ENCODE measurements at regions not wholly inside any gene's neighbourhood (a gene's known extent, or its start where the extent isn't known, plus 50 kb on each side); places are given as distances from the start of the nearest gene placed in this dataset.
A peak's percentile ranks its signal among the peaks of the same experiment; 100 is the strongest.

DNA sequence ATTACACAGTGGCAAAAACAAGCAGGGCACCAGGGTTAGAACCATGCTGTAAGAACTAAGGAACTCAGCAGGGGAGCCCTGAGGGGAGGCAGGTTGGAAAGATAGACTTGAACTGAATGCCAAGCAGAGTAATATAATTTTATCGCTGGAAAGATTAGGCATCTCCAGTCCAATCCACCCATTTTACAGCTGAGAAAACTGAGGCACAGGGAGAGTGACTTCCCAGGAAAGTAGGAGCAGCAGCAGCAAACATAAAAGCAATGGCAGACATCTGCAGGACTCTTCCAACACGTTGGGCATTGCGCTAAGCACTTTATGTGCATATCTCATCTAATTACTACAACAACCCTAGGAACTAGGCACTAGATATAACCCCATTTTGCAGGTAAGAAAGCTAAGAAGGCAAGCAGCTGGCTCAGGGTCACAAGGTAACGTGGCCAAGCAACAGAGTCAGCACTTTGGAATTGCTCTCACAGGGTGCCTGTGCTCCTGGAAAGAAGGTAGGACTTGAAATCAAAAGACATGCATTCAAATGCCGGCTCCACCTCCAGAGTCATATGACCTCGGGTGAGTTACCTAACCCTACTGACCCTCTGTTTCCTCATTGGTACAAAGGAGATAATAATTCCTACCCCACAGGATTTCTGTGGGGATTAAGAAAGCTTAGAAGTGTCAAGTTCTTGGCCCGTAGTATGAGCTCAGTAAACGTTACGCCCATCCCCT, 215.3 kb downstream of the BARX2 start:
- DNase-seq (ENCODE audit: low read depth), result no peak

DNA sequence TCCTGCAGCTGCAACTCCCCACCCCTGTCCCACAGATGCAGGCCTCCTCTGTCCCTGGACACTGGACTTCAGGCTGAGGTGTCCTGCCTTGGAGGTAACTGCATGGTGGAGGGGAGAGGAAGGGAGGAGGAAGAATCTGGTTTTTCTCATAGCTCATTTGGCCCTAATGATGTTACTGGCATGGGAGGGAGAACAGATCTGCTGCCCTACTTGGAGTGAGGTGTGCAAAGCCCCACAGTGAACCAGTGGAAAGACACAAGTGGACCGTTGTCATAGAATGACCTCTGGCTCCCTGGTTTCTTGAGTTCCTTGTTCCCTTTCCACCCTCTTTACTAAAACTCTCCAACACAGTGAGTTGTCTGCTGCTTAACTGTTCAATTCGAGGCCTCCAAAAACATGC, 215.9 kb downstream of the BARX2 start:
- DNase-seq (ENCODE audit: low read depth), result no peak

DNA sequence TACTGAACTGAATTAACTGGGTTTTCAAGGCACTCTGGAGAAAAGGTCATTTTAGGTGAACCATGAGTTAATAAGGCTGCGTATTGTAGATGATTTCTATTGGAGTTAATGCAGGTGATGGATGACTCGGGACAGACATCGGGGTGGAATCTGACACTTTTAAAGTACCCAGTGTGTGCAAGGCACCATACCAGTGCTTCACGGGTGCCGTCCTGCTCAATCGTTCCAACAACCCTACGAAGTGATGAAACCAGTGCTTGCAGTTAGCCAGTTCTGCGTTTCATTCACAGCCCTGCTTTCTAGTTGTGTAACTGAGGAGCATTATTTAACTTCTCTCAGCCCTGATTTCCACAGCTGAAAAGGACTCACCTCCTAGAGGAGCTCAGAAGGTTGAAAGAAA, 216.5 kb downstream of the BARX2 start:
- no peak for DNase-seq (ENCODE audit: low read depth)

DNA sequence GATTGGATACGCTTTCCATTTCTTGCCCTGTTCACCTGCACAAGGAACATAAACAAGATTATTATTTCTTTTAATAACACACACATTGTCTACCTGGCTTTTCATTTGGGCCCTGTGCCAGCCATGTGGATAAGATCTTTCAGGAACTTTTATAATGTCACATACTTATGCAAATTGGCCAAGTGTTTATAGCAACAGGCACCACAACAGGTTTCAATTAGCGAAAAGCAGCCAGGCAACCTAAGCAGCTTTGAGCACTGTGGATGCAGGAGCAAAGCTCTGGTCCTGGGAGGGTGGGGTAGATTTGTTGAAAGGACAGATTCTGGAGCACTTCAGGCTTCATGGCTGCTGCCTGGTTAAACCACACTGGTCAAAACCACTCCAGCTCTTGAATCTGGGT, 217.4 kb downstream of the BARX2 start:
- no peak for DNase-seq (ENCODE audit: low read depth)

DNA sequence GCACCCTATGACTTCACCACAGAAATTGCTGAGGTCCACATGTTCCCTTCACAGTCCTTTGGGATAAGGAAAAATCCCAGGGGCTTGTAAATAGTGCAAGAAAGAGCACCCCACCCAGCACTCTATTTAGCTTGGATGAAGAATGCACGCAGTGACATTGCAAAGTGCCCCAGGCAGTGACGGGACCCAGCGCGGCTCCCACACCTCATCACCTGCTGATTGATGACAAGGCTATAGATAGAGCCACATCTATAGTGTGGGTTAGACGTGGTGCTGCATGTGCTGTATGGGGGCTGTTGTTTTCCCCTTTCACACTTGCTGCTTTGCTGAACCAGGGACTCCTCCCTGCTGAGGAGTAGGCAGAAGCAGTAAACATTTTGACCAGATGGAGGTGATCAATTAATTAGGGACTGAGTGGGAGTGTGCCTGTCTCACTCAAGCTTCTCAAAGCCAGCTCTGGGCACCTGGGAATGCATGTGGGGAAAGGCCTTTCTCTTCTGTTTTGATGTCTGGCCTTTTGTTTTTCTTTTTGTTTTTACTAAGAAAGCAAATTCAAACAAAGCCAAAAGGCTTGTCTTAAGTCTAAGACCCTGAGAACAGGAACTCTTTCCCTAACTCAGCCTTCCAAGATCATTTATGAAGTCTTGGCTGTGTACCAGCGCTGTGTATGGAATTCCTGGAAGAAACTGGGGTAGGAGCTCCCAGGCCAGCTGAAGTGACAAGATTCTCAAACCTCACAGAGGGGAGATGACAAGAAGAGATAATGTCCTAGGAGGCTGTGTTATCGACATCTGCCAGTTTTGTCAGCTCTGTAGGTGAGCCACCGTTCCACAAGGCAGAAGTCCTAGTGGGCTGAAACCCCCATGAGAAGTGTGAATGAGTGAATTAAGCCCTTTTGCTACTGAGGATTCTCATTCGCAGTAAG, 219.7 kb downstream of the BARX2 start:
- no peak for DNase-seq (ENCODE audit: low read depth)

DNA sequence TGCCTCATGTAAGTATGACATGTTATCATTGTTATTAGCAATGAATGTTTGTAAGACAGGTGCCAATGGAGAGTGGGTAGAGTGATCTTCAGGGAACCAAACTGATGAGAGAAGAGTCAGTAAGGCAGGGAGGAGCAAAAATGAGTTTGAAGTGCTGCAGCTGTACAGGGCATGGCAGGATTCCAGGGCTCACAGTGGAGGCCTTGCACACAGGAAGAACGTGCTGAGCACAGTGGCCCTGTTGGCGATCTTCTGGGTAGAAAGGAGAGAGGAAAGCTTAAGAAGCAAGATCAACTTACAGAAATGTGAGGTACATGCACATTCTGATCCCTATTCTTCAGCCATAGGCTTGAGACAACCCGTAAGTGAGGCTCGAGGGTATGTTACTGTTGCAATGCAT, 219.3 kb upstream of the TMEM45B start:
- DNase-seq (ENCODE audit: low read depth), result no peak

DNA sequence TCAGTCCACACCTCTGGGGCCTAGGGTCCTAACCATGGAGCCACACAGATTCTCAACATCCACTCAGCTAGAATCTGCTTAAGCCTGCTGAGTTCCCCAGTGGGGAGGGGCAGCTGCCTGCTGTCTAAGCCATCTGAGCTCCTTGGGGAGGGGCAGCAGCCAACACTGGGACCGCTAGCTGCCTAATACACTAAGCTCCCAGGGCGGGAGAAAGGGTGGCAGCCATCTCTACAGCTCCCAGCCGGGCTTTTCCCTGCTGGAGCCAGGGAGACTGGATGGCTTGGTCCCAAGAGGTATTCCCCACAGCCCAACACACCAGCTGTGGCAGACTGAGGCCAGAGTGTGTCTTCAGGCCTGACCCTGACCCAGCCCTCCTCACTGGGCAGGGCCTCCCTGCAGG, 217.3 kb upstream of the TMEM45B start:
- DNase-seq (ENCODE audit: low read depth), result no peak

DNA sequence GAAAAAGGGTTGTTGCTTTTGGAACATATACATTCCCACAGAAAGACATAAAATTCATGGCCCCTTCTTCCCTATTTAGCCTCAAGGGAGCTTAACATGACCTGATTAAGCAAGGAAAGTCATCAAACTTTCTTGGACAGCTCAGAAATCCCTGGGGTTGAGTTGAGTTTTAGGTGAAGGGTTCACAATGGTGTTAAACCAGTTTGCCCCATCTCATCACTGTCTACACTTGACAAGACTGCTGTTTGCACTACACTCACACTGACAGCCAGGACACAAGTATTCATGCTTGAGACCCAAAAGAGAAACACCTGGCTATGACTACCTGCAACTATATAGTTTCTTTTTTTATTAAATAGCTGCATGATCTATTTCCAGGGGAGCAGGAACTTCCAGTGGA, 209.8 kb upstream of the TMEM45B start:
- no peak for DNase-seq (ENCODE audit: low read depth)

DNA sequence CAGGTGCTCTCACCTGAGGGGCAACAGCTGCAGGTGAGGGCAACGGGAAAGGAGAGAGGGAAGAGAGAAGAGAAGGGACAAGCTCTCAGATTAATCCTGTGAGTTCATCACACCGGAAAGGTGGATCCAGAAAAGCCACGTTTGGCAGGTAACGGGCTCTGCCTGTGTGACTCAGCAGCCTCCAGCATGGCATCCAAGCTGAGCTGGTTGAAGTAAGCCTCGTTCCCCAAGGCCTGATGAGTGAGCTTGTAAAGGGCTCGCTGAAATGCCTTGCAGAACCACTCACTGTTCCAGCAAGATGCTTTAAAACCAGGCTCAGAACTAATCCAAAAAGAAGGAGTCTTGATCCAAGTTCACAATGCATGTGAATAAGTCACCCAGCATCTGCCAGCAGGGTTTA, 206.9 kb upstream of the TMEM45B start:
- DNase-seq (ENCODE audit: low read depth), result no peak

DNA sequence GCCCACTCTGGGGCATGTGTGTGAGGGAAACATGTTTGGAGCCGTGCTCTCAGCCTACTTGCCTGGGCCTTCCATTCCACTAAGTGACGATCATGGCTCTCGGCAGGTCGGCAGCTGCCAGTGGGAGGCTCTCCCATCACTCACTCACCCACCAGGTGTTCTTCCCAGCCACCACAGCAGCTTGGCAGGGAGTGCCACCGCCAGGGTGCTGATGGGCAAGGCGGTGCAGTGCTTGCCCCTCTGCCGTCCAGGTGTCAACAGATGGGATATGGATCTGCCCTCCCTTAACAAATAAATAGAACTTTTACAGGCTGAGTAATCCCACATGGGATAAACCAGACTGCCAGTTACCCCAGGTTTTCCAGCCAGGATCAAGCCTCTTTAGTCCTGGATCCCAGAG, 205.5 kb upstream of the TMEM45B start:
- no peak for DNase-seq (ENCODE audit: low read depth)

DNA sequence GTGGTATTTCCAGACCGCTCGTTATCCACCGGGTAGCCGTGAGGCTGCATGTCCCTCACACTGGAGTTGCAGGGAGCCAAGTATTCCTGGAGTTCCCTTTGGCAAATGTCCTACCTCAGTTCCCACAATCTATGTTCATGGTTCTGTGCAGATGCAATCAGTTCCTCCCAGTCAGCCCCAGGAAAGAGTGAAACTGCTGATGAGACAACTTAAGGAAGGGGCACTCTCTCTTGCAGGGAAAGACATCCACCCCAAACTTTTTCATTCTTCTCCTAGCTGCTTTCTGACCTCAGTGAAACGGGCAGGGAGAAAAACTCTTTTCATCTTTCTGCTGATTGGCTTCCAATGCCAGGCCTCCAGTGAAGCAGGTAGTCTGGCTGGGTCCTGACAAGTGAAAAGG, 205.1 kb upstream of the TMEM45B start:
- no peak for DNase-seq (ENCODE audit: low read depth)

DNA sequence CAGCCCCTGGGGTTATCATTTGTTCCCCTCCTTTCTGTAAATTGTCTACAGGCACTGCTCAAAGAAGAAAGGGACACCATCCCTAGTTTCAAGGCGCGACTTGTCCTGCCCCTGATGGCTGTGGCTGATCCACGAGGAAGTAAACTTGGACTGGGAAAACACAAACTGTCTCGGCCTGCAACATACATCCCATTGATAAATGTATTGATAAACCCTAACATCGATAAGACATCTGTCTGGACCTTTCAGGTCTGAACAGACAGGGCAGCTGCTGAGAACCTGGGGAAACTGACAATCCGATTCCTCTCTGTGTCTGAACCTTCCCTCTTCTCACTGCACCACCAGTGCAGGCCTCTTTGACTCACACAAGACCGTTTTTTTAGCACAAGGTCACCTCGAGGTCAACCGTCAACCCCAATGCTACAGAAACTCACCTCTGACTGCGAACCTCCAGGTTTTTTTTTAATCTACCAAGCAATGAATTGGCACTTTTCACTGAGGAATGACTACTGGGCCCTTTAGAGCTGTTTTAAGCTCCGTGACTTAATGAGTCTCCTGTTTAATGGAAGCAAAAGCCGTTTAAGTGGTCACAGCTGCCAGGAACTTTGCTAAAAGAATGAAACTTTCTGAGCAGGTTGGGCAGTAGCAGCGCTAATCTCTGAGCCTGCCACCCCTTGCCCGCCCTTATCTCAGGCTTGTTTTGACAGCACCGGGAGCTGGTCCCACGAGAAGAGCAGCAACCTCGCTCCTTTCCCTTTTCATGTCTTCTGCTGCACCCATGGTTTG, 203.8 kb upstream of the TMEM45B start:
- peak; percentile 9 for DNase-seq (ENCODE audit: low read depth)

DNA sequence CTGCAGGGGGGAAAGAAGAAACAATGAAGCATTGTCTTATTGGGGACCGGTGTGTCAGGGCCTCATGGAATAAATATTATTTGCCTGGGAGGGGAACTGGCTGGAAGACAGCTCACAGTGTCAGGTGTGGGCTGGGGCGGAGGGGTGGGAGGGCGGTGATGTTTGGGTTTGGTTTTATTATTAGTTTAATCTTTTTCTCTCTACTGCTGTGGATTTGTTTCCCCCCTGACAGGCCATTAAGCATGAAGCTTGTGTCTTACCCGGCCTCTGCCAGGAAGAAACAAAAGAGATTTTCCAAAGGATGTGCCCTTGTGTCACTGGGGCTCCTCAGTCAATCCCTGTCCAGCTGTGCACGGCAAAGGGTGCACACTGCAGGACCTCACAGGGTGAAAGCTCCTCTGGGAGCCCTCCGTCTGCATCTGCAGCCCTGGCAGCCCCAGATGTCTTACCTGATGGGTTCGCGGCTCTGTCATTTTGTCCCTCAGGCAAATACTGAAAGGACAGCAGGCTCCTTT, 203.1 kb upstream of the TMEM45B start:
- DNase-seq (ENCODE audit: low read depth), result no peak

DNA sequence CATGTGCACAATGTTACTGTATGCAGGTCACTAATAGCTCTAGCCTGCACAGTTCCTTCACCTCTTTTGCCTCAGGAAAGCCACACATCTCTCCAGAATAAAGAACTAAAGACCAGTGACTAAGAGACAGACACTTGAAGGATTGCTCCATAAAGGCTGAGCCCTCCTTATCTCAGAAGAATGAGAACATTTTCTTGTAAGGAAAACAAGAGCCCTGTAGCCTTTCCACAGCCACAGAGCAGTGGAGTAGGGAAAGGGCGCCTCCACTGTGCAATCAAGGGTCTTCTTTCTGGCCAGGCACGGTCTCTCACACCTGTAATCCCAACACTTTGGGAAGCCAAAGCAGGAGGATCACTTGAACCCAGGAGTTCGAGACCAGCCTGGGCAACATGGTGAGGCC, 202.6 kb upstream of the TMEM45B start:
- no peak for DNase-seq (ENCODE audit: low read depth)

DNA sequence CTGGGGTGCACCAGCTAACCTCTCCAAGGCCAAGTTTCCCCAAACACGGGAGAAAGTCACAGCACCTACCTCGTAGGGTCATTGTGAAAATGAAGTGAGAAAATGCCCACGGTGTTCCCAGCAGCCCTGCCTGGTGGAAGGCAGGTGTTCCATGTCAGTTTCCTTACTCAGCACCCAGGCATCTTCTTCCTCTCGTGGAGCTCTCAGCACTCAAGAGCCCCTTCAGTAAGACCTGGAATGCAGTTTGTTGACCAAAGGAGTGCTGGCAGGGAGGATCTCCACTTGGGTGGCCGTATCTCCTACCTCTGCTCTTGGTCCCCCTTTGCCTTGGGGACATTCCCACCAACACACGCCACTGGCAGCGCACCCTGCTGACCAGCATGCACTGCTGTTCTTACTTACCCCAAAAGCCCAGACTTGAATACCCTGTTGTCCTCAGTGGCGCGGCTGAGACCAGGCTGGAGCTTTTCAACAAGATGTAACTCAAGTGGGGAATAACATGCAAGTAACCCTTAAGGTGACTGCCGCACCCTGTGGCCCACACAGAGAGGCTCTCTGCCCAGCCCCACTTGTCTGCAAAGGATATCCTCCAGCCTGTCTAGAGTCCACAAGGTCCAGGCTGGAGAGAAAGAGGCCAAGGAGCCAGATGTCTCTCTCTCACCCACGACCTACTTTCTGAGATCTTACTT, 201.2 kb upstream of the TMEM45B start:
- DNase-seq (ENCODE audit: low read depth), result no peak

DNA sequence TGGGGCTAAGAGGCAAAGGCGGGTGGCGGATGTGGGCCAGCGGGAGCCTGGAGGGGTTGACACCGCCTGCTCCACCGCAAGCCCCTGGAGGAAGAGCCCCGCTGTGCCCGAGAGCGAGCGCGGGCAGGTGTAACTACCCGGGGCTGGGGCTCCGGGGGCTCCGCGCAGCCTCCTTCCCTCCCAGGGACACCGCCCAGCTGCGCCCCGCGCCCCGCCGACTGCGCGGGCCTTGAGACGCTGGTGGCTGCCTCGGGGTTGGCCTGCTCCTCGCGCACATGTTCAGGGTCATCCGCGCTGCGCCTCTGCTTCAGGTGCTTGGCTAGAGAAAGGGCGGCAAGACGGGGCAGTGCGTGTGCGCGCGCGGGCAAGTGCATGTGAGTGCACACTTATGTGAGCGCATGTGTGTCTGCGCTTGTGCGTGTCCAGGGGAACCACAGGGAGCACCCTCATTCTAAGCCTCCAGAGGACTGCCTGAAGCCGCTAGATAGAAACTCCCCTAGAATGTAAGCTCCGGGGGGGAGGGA, 197.5 kb upstream of the TMEM45B start:
- no peak for DNase-seq (ENCODE audit: low read depth)

DNA sequence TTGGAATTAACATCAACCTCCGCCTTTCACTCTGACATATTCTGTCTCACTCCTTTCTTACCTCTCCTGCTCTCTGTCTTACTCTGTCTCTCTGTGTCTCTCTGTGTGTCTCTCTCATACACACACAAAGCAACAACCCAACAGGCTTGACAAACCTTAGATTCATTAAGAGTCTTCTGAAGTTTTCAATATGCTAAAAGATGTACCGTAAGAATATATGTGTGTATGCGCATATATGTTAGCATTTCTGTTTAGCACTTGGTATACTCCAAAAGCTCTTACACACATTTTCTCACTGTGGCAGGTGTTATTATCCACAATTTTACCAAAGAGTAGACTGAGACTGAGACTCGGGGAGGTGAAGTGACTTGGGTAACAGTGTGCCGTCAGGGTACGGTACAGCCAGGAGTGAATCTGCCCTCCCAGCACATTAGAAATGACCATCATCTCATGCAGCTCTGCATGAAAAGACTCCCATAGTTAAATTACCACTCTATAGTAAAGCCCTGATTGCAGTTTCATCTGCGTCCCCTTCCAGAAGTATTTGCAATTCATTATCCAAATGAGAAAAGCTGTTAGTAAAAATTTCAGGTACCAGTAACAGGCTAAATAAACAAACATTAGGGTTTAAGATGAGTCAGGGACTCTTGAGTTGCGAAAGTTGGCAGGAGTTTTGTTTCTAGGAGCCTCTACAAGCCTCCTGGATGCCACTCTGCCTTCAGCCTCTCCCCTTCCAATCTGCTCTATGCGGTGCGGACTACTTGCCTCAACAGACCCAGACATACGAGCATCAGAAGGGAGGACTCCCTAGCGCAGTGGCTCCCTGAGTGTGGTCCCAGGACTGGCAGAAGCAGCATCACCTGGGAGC, 195.2 kb upstream of the TMEM45B start:
- DNase-seq (ENCODE audit: low read depth), result peak; percentile 24

DNA sequence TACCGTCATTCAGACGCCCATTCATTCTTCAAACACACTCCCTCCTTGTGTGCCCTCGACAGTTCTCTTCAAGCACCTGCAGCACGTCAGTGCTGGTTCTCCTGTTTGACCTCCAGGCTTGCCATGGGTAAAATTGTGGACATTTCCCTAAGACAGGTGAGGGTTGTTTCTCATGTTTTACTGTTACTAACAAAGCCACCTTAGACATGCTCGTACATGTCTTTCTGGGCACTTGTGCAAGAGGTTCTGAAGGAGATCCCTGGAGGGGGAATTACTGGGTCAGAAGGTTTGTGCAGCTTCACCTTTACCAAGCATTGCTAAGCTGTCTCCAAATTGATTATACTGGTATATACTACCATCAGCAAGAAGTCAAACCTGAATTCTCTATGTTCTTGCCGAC, 189.7 kb upstream of the TMEM45B start:
- no peak for DNase-seq (ENCODE audit: low read depth)

DNA sequence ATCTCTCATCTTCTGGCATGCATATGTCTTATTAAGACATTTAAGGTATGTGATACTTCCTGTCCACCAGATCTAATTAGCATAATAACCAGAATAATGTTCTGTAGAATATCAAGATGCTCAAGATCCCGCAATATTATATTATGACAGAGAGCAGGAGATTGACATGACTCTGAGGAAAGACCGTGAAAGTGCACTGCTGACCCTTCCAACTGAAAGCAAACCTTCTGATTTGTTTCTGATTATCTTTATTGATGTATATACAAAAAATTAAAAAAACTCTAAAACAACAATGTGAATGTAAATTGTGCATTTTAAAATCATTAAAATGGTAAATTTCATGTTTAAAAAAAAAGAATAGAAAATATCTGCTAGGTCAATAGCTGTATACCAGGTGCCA, 184.4 kb upstream of the TMEM45B start:
- DNase-seq (ENCODE audit: low read depth), result no peak

DNA sequence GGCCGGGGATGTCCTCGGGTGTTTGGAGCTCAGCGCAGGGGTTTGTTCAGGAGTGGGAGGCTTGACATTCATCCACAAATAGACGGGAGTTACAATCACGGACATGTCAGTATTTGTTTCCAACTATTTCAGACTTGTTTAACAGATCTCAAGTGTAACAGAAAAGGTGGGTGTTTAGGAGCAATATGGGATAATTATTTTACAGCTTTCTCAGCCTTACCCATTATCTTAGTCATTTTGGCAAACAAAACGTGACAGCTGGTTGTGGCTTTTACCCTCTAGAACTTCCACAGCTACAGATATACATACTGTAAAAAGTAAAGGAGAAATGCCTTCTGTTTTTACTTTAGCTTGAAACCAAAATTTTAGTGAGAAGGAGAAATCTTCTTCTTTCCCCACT, 178.7 kb upstream of the TMEM45B start:
- peak; percentile 87 for DNase-seq (ENCODE audit: low read depth)
